Vagina (tissue), 2 donors: ENCODE measurements at regions not wholly inside any gene's neighbourhood (a gene's known extent, or its start where the extent isn't known, plus 50 kb on each side); places are given as distances from the start of the nearest gene placed in this dataset.

Experiments
- CTCF ChIP-seq, 3 experiments: fragments of 450-650 bp in 2 of 3; fragments of 200-600 bp in 1 of 3; sonication (generic) in 1 of 3; IDR thresholded peaks; one replicate each; pipeline ENCODE4 v1.5.1; 2017 to 2019; ENCODE audit warnings: antibody characterized with exemption in 3 of 3, mild to moderate bottlenecking in 2 of 3, moderate library complexity in 2 of 3
- POLR2A ChIP-seq, 2 donors: fragments of 450-650 bp; IDR thresholded peaks; one replicate each; pipeline ENCODE4 v1.6.1; 2017; ENCODE audit warnings: antibody characterized with exemption in 2 of 2, mild to moderate bottlenecking in 2 of 2, moderate library complexity in 2 of 2
- POLR2AphosphoS5 ChIP-seq, 2 donors: sonication (generic); formaldehyde crosslinking; IDR thresholded peaks; one replicate each; pipeline ENCODE4 v1.9.0; 2017; ENCODE audit warnings: antibody characterized with exemption in 2 of 2, mild to moderate bottlenecking in 2 of 2, low read depth in 1 of 2; ENCODE audit not compliant: insufficient read depth in 1 of 2

GRCh38 chr6:113750151-113750855, 106.8 kb upstream of the MARCKS start:
- TF ChIP-seq POLR2A (IDR thresholded peaks at IDR 0.05), result no peak
- TF ChIP-seq CTCF (IDR thresholded peaks at IDR 0.05), result no peak
- no peak for TF ChIP-seq POLR2AphosphoS5 (IDR thresholded peaks at IDR 0.05; ENCODE audit: insufficient read depth in 1 of 2, low read depth in 1 of 2)
